GM18511 (cell line): ENCODE measurements at regions not wholly inside any gene's neighbourhood (a gene's known extent, or its start where the extent isn't known, plus 50 kb on each side); places are given as distances from the start of the nearest gene placed in this dataset.
"Not testable (repeated sequence)": the region's sequence is repeated elsewhere in the genome, so short reads cannot be mapped to it uniquely, and the experiment has no call there.

Experiments
- ATAC-seq: cut with Tn5 transposase; IDR thresholded peaks from one replicate; pipeline ENCODE4 v1.9.1; 2021; ENCODE audit warnings: mild to moderate bottlenecking, moderate library complexity; ENCODE audit not compliant: unreplicated experiment

- ATAC-seq, result no peak
Observed at GRCh38 chrX:40998123-40998522, 87.1 kb upstream of the USP9X start.

GRCh38 chrX:41001327-41001726 lies 83.9 kb upstream of the USP9X start:
- ATAC-seq, result no peak

- no peak for ATAC-seq
Observed at GRCh38 chrX:41002026-41002425, 83.2 kb upstream of the USP9X start.

- ATAC-seq, result no peak
Observed at GRCh38 chrX:41003506-41004270, 81.6 kb upstream of the USP9X start.

GRCh38 chrX:41005445-41005992 lies 79.7 kb upstream of the USP9X start:
- ATAC-seq, result no peak

GRCh38 chrX:41009850-41010846 lies 75.1 kb upstream of the USP9X start:
- ATAC-seq, result peak; percentile 68

- no peak for ATAC-seq
Observed at GRCh38 chrX:41014776-41015360, 70.4 kb upstream of the USP9X start.

- ATAC-seq, result not testable (repeated sequence)
Observed at GRCh38 chrX:41017785-41018184, 67.5 kb upstream of the USP9X start.

- not testable (repeated sequence) for ATAC-seq
Observed at GRCh38 chrX:41018391-41019040, 66.7 kb upstream of the USP9X start.

- no peak for ATAC-seq
Observed at GRCh38 chrX:41019041-41019392, 66.2 kb upstream of the USP9X start.

GRCh38 chrX:41022566-41022965 lies 62.7 kb upstream of the USP9X start:
- ATAC-seq, result no peak

- no peak for ATAC-seq
Observed at GRCh38 chrX:41023098-41023497, 62.1 kb upstream of the USP9X start.

GRCh38 chrX:41024335-41024734 lies 60.9 kb upstream of the USP9X start:
- not testable (repeated sequence) for ATAC-seq

GRCh38 chrX:41024755-41025154 lies 60.5 kb upstream of the USP9X start:
- ATAC-seq, result no peak

GRCh38 chrX:41025926-41026701 lies 59.1 kb upstream of the USP9X start:
- no peak for ATAC-seq

- ATAC-seq, result no peak
Observed at GRCh38 chrX:41026702-41027078, 58.6 kb upstream of the USP9X start.

GRCh38 chrX:41029332-41029731 lies 55.9 kb upstream of the USP9X start:
- ATAC-seq, result no peak

GRCh38 chrX:41031256-41031967 lies 53.8 kb upstream of the USP9X start:
- ATAC-seq, result no peak

- no peak for ATAC-seq
Observed at GRCh38 chrX:41033299-41033698, 51.9 kb upstream of the USP9X start.
